ENCODE measurements at regions not wholly inside any gene's neighbourhood (a gene's known extent, or its start where the extent isn't known, plus 50 kb on each side); places are given as distances from the start of the nearest gene placed in this dataset.
A peak's percentile ranks its signal among the peaks of the same experiment; 100 is the strongest.

GRCh38 chr22:49161002-49161850 is 666.4 kb downstream of the BRD1 start:
- no peak for DNase-seq (ENCODE audit: low spot score)

GRCh38 chr22:49160261-49161001 is 667.2 kb downstream of the BRD1 start:
- DNase-seq (ENCODE audit: low spot score), result no peak

- no peak for DNase-seq (ENCODE audit: low spot score)
Measured at GRCh38 chr22:49159711-49160110, 668.0 kb downstream of the BRD1 start.

- no peak for DNase-seq (ENCODE audit: low spot score)
Measured at GRCh38 chr22:49158741-49159564, 668.7 kb downstream of the BRD1 start.

- no peak for DNase-seq (ENCODE audit: low spot score)
Measured at GRCh38 chr22:49157529-49158339, 669.9 kb downstream of the BRD1 start.

- peak; percentile 9 for DNase-seq (ENCODE audit: low spot score)
Measured at GRCh38 chr22:49156662-49157285, 670.9 kb downstream of the BRD1 start.

- no peak for DNase-seq (ENCODE audit: low spot score)
Measured at GRCh38 chr22:49155770-49156580, 671.7 kb downstream of the BRD1 start.

GRCh38 chr22:49155039-49155769 is 672.5 kb downstream of the BRD1 start:
- DNase-seq (ENCODE audit: low spot score), result no peak

- no peak for DNase-seq (ENCODE audit: low spot score)
Measured at GRCh38 chr22:49154433-49154832, 673.2 kb downstream of the BRD1 start.

- DNase-seq (ENCODE audit: low spot score), result no peak
Measured at GRCh38 chr22:49153921-49154320, 673.8 kb downstream of the BRD1 start.

GRCh38 chr22:49152939-49153770 is 674.5 kb downstream of the BRD1 start:
- no peak for DNase-seq (ENCODE audit: low spot score)

GRCh38 chr22:49152127-49152938 is 675.3 kb downstream of the BRD1 start:
- no peak for DNase-seq (ENCODE audit: low spot score)

GRCh38 chr22:49151256-49152126 is 676.2 kb downstream of the BRD1 start:
- DNase-seq (ENCODE audit: low spot score), result no peak

GRCh38 chr22:49150801-49151221 is 676.9 kb downstream of the BRD1 start:
- no peak for DNase-seq (ENCODE audit: low spot score)

GRCh38 chr22:49149721-49150608 is 677.7 kb downstream of the BRD1 start:
- no peak for DNase-seq (ENCODE audit: low spot score)

Measured in HT-29 (cell line).